Hematopoietic multipotent progenitor cell treated with erythropoietin and hydrocortisone succinate and interleukin-3 and kit ligand, for 6 days (in vitro differentiated cells): ENCODE measurements at regions not wholly inside any gene's neighbourhood (a gene's known extent, or its start where the extent isn't known, plus 50 kb on each side); places are given as distances from the start of the nearest gene placed in this dataset.
A peak's percentile ranks its signal among the peaks of the same experiment; 100 is the strongest.

ENCODE experiments used
- DNase-seq: peaks from one replicate; pipeline ENCODE4 v3.0.0-alpha.2; 2015

DNA sequence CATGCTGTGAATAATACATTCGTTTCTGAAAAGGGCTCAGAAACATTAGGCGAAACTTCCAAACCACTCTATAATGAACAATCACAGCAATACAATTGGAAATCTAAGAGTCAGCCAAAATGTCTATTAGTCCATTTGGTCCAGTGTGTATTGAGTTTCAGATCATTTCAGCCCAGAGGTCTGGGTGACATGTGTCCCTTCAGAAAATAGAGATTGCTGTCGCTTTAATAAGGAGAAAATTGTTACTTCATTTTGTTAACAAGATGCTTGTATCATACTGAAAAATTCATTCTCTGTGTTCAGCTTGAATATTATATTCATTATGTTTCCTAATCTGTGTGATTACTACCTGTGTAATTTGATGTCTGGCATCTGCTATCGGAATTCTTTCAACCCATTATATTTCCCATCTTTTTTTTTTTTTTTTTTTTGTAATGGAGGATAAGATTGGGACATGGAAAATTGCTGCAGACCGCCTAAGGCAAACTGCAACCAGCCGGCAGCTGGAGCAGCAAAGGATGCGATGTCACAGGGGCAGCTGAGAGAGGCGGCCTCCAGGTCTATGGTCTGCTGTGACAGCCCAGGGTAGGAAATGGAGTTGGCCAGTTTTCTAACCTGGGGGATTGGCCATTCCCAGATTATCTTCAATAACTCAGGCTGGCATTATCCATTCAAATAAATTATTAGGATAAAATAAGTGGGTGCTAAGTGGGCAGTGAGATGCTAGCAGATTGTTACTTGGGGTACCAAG, 170.9 kb upstream of the NPVF start:
- no peak for DNase-seq

DNA sequence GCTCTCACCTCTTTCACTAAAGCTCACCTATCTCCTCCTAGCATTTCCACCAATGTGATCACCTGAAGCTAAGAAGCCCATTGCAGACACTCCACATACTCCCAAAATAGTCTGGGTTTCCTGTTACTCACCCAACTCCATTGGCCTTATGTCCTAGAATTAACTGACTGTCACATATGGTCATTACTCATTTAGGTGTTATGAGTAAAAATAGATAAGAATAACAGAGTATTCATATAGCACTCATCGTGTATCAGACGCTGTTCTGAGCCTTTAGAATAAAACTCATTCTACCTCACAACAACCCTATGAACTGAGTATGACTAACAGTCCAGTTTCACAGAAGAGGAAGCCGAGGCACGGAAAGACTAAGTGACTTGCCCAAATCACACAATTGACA, 174.2 kb upstream of the NPVF start:
- DNase-seq, result no peak

- no peak for DNase-seq
Observed at GRCh38 chr7:25405736-25406135, 177.4 kb upstream of the NPVF start.

- DNase-seq, result no peak
Observed at GRCh38 chr7:25407053-25407452, 178.8 kb upstream of the NPVF start.

DNA sequence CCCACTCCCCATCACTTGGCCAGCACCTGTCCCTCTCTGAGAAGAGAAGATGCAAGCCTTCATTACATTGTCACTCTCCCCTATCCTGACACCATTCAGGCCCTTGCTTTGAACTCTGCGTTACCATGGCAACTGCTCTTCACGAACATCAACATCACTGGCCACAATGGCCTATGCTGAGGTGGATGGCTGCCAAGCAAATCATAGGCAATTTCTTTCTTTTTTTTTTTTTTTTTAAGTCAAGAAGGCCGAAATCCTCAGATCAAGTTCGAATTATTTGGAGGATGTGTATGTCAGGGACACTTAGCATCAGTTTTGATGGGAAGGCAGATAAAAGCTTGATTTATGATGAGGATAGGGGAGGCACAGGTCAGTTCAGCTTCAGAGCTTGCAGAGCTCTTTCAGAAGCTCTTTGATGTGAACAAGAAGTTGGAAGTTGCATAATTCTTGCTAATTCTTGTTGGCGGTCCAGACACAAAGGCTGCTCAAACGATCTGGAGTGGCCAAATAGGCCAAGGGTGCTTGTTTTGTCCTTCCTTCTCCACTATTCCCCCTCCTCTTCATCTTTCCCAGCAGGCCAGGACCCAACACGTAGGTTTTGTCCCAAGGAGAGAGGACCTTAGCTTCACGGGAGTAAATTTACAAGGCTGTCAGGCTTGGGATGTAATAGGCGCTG, 179.9 kb upstream of the NPVF start:
- DNase-seq, result no peak

- DNase-seq, result no peak
Observed at GRCh38 chr7:25408876-25409275, 180.6 kb upstream of the NPVF start.

DNA sequence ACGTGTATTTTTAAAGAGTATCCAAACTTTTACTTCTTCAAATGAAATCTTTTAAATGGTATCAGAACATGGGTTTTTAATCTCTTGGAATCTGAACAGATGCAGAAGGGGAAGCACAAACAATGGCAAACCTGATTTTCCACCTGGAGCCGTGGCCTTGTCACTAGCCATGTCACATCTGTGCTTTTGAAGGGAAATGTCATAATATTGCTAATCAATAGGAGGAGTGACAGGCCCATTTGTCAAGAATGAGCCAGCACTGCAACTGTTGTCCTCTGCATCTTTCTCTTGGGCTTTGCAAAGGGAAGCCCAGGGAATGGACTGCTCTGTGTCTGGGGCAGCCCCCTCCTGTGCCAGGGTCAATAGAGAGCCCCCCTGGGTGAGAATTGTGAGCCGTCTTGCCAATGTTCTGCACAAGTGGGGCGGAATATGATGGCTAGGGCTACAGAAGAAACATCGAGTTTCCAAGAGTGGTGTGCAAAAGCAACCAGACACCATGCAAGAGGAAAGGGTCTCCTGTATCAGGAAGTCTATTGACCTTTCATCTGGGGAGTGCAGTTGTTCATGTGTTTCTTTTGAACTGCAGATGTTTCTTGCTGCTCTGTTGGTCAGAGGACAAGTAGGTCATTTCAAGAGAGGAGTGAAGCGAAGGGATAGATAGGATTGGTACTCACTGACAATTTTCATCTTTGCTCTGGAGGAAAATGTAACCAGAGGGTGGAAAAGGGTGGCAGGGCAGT, 181.8 kb upstream of the NPVF start:
- no peak for DNase-seq

DNA sequence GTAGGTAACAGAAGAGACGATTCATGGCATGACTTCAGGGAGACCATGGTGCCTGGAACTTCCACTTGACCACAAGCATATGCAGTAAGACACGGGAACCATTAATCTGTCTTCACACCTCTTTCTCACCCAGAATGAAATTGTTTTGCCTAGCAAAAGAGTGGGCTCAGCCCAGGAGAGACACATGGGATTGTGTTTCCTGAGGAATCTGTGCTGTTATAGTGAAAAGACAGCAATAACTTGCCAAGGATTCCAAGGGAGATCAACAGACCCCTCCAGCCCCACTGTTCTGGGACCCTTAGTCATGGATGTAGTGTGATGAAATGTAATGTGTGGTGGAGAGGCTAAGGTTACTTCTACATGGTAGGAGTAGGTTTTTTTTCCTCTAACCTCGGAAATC, 192.5 kb upstream of the NPVF start:
- no peak for DNase-seq

DNA sequence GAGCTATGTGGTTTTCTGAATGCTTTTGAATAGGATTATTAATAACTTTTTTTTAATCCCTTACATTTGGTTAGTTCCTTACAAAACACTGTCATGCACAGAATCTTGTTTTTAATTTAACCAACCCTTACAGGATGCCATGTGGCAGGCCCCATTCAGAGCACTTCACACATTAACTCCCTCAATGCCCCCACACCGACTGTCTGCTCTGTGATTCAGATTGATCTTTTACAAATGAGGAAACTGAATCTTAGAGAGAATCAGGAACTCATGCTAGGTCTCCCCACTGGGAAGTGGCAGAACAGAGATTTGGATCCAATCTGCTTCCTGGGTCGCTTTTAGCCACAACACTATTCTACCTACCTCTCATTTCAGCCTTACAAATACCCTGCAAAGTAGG, 195.8 kb upstream of the NPVF start:
- DNase-seq, result no peak

DNA sequence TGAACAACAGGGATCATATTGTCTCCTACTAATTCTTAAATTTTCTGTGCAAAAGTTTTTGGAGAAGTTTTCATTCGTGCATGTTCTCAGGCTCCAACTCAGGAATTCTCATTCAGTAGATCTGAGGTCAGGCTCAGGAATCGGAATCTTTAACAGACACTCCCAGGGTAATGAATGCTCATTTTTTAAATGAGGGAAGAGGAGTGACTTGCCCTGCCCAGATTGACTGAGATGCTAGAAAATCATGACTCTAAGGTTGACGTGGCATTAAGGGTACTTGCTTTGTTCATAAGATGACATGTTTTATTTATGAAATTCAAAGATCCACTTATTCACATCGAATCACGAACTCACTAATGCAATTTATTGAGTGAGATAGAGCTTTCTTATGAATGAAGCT, 196.6 kb upstream of the NPVF start:
- no peak for DNase-seq

GRCh38 chr7:25427721-25428120, 199.4 kb upstream of the NPVF start:
- DNase-seq, result peak; percentile 8

GRCh38 chr7:25429731-25430130, 201.4 kb upstream of the NPVF start:
- DNase-seq, result no peak

DNA sequence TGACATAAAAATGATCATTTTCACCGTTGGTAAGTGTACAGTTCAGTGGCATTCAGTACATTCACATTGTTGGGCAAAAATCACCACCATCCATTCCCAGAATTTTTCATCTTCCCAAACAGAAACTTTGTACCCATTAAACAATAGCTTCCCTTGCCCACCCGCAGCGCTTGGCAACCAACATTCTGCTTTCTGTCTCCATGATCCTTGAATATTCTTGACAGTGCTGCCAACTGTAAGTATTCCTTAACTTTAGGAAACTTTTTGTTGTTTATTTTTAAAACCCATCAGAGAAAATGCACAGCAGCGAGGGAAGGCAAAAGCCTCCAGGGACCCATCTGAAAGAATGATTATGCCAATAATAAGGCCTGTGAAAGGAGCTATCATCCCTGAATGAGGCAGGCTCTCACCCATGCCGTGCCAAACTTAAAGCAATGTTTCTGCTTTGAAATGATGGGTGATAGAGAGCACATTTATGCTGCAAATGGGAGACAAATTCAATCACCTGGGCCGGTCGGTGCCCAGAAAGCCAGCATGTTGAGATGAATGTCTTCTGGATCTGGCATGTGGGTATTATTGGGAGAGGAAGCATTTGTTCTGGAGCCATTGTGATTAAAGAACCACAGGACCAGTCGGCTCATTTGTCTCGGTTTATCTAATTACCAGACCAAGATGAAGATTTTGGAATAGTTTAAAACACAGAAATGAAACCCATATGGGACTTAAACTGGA, 202.1 kb upstream of the NPVF start:
- DNase-seq, result no peak

- no peak for DNase-seq
Observed at GRCh38 chr7:25431956-25432450, 203.7 kb upstream of the NPVF start.

GRCh38 chr7:25432807-25433206, 204.5 kb upstream of the NPVF start:
- no peak for DNase-seq

GRCh38 chr7:25436413-25436812, 208.1 kb upstream of the NPVF start:
- DNase-seq, result no peak

GRCh38 chr7:25437308-25437707, 209.0 kb upstream of the NPVF start:
- no peak for DNase-seq

- no peak for DNase-seq
Observed at GRCh38 chr7:25444991-25445390, 216.7 kb upstream of the NPVF start.

- DNase-seq, result no peak
Observed at GRCh38 chr7:25448301-25448700, 220.0 kb upstream of the NPVF start.

- no peak for DNase-seq
Observed at GRCh38 chr7:25454020-25454419, 225.7 kb upstream of the NPVF start.

GRCh38 chr7:25454562-25455041, 226.3 kb upstream of the NPVF start:
- DNase-seq, result no peak

DNA sequence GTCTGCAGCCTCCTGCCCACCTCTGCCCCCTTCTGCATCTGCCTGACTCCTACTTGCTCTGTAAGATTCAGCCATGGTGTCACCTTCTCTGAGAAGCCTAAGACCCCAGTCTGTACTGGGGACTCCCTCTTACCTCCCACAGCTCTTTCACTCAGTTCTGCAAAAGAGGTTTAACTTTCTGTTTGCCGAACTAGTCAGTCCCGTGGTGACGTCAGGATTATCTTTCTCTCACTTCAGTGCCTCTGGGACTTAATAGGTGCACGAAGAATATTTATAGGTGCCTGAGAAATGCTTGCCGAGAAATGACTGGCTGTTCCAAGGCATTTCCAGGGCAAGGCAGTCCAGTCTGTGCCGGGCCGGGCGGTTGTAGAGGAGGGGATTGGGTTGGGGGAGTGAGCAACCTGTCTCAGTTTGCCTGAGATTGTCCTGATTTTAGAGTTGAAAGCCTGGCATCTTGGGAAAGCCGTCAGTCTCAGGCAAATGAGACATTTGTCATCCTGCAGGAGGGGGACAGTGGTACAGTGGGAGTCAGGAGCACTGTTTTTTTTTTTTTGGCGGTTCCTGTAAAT, 227.5 kb upstream of the NPVF start:
- DNase-seq, result no peak
